Heart left ventricle (tissue), 16 donors: ENCODE measurements at regions not wholly inside any gene's neighbourhood (a gene's known extent, or its start where the extent isn't known, plus 50 kb on each side); places are given as distances from the start of the nearest gene placed in this dataset.
A peak's percentile ranks its signal among the peaks of the same experiment; 100 is the strongest.

ENCODE experiments used
- ATAC-seq, 4 donors: fragments of 200-7000 bp; cut with Tn5 transposase; one replicate each; pipeline ENCODE4 v1.9.1; 2020 to 2022; ENCODE audit warnings: moderate library complexity in 4 of 4, mild to moderate bottlenecking in 3 of 4, moderate number of reproducible peaks in 1 of 4
- DNase-seq, 5 donors: peaks; one replicate each; pipeline ENCODE4 v3.0.0-alpha.2; 2020
- H3K27ac ChIP-seq, 12 donors: fragments of 200-600 bp; sonication (generic) in 4 of 12; one replicate each; pipeline versions ENCODE4 v1.5.0 to v1.8.0; 2016 to 2022; ENCODE audit warnings: mild to moderate bottlenecking in 2 of 12
- H3K27me3 ChIP-seq, 9 donors: fragments of 200-600 bp; sonication (generic) in 2 of 9; one replicate each; pipeline versions ENCODE4 v1.5.1 to v1.8.0; 2016 to 2022; ENCODE audit warnings: mild to moderate bottlenecking in 3 of 9
- H3K36me3 ChIP-seq, 9 donors: fragments of 200-600 bp; sonication (generic) in 2 of 9; one replicate each; pipeline versions ENCODE4 v1.5.0 to v1.8.0; 2018 to 2022; ENCODE audit warnings: mild to moderate bottlenecking in 2 of 9
- H3K4me1 ChIP-seq, 12 donors: fragments of 200-600 bp; sonication (generic) in 4 of 12; one replicate each; pipeline versions ENCODE4 v1.5.0 to v1.8.0; 2016 to 2022; ENCODE audit warnings: mild to moderate bottlenecking in 3 of 12
- H3K4me3 ChIP-seq, 12 donors: fragments of 200-600 bp; sonication (generic) in 4 of 12; one replicate each; pipeline versions ENCODE4 v1.5.0 to v1.8.0; 2017 to 2022; ENCODE audit warnings: mild to moderate bottlenecking in 9 of 12, moderate library complexity in 4 of 12
- H3K9me3 ChIP-seq, 12 donors: fragments of 200-600 bp; sonication (generic) in 4 of 12; one replicate each; pipeline versions ENCODE4 v1.5.0 to v1.8.0; 2016 to 2022; ENCODE audit warnings: mild to moderate bottlenecking in 1 of 12
- POLR2A ChIP-seq, 2 donors: fragments of 450-650 bp; IDR thresholded peaks; one replicate each; pipeline ENCODE4 v1.6.1; 2017; ENCODE audit warnings: antibody characterized with exemption in 2 of 2, mild to moderate bottlenecking in 2 of 2, moderate library complexity in 2 of 2
- WGBS, 4 donors: extraction: QIAGEN DNeasy Blood & Tissue Kit in 2 of 4; methylation state at CpG; one replicate each; pipeline versions ENCODE4 v1.1.5 to v1.1.7; 2013 to 2018; 5-methylcytosine and 5-hydroxymethylcytosine counted together
- intact Hi-C, 10 donors: fragments of 100-400 bp; cut with DNase I; formaldehyde crosslinking; loops; one replicate each; pipeline versions ENCODE4 v1.11.1 to v1.14.2; 2022
- TF ChIP-seq, protein P1 (sequence below), 12 donors: fragments of 200-600 bp; sonication (generic) in 4 of 12; IDR thresholded peaks; one replicate each; pipeline versions ENCODE4 v1.5.0 to v1.8.0; 2018 to 2022; ENCODE audit warnings: antibody characterized with exemption in 12 of 12, mild to moderate bottlenecking in 5 of 12
- donor health status: ischemic (EF 13 %, LVEDD 7.1; RV severe dilation, severe dysfunction).
- donor health status: healthy with polysubstance abuse.
- donor health status: DM: no; HTN: yes; CAD: no.
- donor health status: DM: no; HTN: no; CAD: no.
- donor health status: ischemic (EF 25% LVEDD 6.9; RV normal size, moderate dysfunction).
- donor health status: ischemic (EF 25% LVEDD 5.7; RV mildly dilated, moderate dysfunction).
- donor health status: healthy.
- donor health status: DM: yes; HTN: yes; CAD: no.
- donor health status: ischemic (EF 35%, LVEDD 5.7; RV mildly dilated, moderate dysfunction).
- donor health status: nonischemic (EF 11% LVEDD 7.7; RV severe dilation, severe dysfunction).
- donor health status: DM: yes; HTN: yes; CAD: no.
- donor health status: PGD.
- donor health status: ischemic (EF 29% LVEDD 5.4; RV normal size, mild dysfunction).
- donor health status: nonischemic (EF 23%, LVEDD 6.1; RV moderate dilation, normal function).

DNA sequence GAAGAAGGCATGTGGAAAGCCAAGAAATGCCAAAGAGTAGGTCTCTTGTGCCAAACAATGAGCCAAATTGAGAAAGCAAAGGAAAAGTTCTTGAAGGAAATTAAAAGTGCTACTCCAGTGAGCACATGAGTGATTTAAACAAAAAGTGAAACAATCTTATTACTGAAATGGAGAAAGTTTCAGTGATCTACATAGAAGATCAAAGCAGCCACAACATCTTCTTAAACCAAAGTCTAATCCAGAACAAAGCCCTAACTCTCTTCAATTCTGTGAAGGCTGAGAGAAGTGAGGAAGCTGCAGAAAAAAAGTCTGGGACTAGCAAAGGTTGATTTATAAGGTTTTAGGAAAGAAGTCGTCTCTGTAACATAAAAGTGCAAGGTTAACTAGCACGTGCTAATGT lies 259.6 kb downstream of the FLRT2 start:
- Histone ChIP-seq H3K4me1 (peaks cover 0 to 5% (median 0%) of the 10 kb centered on the region in 12 donors), H3K36me3 (no peaks in the 10 kb centered on the region), H3K27ac (no peak overlapping the region), H3K27me3 (no peaks in the 10 kb centered on the region), H3K4me3 (no peak overlapping the region), H3K9me3 (no peaks in the 10 kb centered on the region)
- intact Hi-C loops, result no loop called here
- WGBS, 4 donors, result 85 to 95% (median 92%) methylated on average over 2 of the region's 2 CpGs
- DNase-seq (no peak), ATAC-seq (no peak)
- TF ChIP-seq, protein P1, sequence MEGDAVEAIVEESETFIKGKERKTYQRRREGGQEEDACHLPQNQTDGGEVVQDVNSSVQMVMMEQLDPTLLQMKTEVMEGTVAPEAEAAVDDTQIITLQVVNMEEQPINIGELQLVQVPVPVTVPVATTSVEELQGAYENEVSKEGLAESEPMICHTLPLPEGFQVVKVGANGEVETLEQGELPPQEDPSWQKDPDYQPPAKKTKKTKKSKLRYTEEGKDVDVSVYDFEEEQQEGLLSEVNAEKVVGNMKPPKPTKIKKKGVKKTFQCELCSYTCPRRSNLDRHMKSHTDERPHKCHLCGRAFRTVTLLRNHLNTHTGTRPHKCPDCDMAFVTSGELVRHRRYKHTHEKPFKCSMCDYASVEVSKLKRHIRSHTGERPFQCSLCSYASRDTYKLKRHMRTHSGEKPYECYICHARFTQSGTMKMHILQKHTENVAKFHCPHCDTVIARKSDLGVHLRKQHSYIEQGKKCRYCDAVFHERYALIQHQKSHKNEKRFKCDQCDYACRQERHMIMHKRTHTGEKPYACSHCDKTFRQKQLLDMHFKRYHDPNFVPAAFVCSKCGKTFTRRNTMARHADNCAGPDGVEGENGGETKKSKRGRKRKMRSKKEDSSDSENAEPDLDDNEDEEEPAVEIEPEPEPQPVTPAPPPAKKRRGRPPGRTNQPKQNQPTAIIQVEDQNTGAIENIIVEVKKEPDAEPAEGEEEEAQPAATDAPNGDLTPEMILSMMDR (IDR thresholded peaks at IDR 0.05), result no peak
- no peak for TF ChIP-seq POLR2A (IDR thresholded peaks at IDR 0.05)

DNA sequence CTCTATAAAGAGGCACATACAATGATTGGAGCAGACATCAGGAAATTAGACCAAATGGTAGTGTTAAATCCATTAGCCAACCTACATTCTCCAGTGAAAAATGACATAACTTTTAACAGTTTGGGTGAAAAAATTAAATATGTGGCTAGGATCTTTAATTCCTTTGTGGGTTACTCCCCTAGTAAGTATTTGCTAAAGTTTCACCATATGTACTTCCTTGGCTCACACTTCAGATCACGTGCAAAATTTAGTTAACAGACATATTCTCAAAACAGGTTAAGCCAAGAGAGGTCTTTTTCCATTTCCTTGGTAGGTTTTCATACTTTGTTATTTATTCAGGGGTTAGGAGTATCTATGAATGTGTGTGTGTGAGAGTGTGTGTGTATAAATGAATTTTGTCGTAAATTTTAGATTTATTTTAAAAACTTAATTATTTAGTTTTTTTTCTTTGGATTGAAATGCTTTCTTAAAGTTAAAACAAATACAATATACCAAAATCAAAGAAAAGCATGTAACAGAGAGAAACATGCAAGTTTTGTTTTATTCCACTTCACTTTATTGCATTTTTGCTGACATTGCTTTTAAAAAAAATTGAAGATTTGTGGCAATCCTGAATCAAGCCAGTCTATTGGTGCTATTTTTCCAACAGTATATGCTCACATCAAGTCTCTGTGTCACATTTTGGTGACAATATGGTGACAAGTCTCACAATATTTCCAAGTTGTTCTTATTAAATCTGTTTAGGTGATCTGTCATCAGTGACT lies 258.7 kb downstream of the FLRT2 start:
- intact Hi-C loops, result no loop called here
- WGBS, 4 donors, result 62 to 75% (median 70%) methylated on average over 2 of the region's 2 CpGs

DNA sequence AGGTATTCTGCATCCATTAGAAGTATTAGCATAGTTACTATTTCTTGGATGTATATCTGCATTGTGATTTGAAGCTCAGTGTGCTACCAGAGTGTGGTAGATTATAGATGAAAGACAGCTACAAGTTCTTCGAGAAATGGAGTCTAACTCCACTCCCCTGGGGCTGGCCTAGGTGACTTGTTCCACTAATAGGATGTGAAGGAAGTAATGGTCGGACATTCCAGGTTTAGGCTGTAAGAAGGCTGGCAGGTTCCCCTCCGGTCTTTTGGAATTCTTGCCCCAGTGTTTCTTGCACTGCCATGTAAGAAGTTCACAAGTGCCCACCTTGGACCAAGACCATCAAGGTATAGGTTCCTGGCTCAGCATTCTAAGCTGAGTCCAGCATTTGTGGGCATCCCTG lies 236.4 kb downstream of the FLRT2 start:
- no peaks in the 10 kb centered on the region for H3K27me3 ChIP-seq
- WGBS, 4 donors, result 84 to 89% (median 86%) methylated on average over 3 of the region's 3 CpGs
- no peak overlapping the region for H3K27ac ChIP-seq
- H3K4me1 ChIP-seq, result no peaks in the 10 kb centered on the region
- no peak for DNase-seq
- intact Hi-C loops, result no loop called here
- TF ChIP-seq, protein P1 (IDR thresholded peaks at IDR 0.05), result no peak
- TF ChIP-seq POLR2A (IDR thresholded peaks at IDR 0.05), result no peak
- H3K4me3 ChIP-seq, result no peak overlapping the region
- H3K36me3 ChIP-seq, result no peaks in the 10 kb centered on the region
- no peaks in the 10 kb centered on the region for H3K9me3 ChIP-seq
- no peak for ATAC-seq

More for the DNA sequence above, 258.7 kb downstream of the FLRT2 start:
- H3K4me1 ChIP-seq, result peaks cover 0 to 5% (median 0%) of the 10 kb centered on the region in 12 donors
- no peak for DNase-seq
- no peak for TF ChIP-seq POLR2A (IDR thresholded peaks at IDR 0.05)
- TF ChIP-seq, protein P1 (IDR thresholded peaks at IDR 0.05), result no peak
- H3K9me3 ChIP-seq, result no peaks in the 10 kb centered on the region
- no peak overlapping the region for H3K27ac ChIP-seq
- no peaks in the 10 kb centered on the region for H3K27me3 ChIP-seq
- ATAC-seq, result no peak
- no peak overlapping the region for H3K4me3 ChIP-seq
- H3K36me3 ChIP-seq, result no peaks in the 10 kb centered on the region

DNA sequence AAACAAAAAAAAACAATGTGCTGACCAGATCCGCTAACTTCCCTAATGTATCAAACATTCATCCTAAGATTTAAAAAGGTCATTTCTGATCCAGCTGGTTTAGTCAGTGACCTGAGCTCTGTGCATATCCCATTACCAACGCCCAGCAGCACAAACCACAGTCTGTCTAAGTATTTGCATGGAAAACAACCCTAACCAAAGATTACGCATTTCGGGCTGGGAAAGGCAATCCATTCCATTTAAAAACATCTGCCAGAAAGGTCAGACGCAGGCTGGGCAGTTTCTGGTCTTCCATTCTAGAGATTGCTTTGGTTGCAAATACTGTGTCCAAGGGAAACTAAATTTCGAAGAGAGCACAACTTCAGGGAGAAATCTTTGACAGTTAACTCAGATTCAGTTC lies 234.9 kb downstream of the FLRT2 start:
- Histone ChIP-seq H3K4me3 (no peak overlapping the region), H3K9me3 (no peaks in the 10 kb centered on the region), H3K4me1 (no peaks in the 10 kb centered on the region), H3K27me3 (no peaks in the 10 kb centered on the region), H3K36me3 (no peaks in the 10 kb centered on the region), H3K27ac (peak overlapping the region in 1 of 12 donors; percentile 11)
- ATAC-seq, result no peak
- DNase-seq, result peak in 1 of 5 donors; percentile 17
- no peak for TF ChIP-seq POLR2A (IDR thresholded peaks at IDR 0.05)
- TF ChIP-seq, protein P1 (IDR thresholded peaks at IDR 0.05), result no peak
- intact Hi-C loops, result no loop called here
- 80 to 85% (median 82%) methylated on average over 6 of the region's 6 CpGs for WGBS, 4 donors
